ENCODE measurements at regions not wholly inside any gene's neighbourhood (a gene's known extent, or its start where the extent isn't known, plus 50 kb on each side); places are given as distances from the start of the nearest gene placed in this dataset.

- Histone ChIP-seq H3K4me1 (ENCODE audit: low read depth) (no peaks in the 10 kb centered on the region), H3K27ac (no peak overlapping the region), H3K27me3 (no peaks in the 10 kb centered on the region), H3K4me3 (no peak overlapping the region), H3K9me3 (ENCODE audit: low read depth) (no peaks in the 10 kb centered on the region), H3K36me3 (no peaks in the 10 kb centered on the region)
- TF ChIP-seq CTCF (IDR thresholded peaks at IDR 0.05; ENCODE audit: low read depth, low read length), result no peak
- no peak for DNase-seq (ENCODE audit: low read depth in 1 of 2, low spot score in 1 of 2)
These were observed 2587.1 kb downstream of the PCDH9 start for GRCh38 chr13:64643066-64643465.

- no peak for DNase-seq (ENCODE audit: low read depth in 1 of 2, low spot score in 1 of 2)
- H3K9me3 ChIP-seq (ENCODE audit: low read depth), result no peaks in the 10 kb centered on the region
- no peaks in the 10 kb centered on the region for H3K4me1 ChIP-seq (ENCODE audit: low read depth)
- H3K27ac ChIP-seq, result no peak overlapping the region
- H3K36me3 ChIP-seq, result no peaks in the 10 kb centered on the region
- H3K4me3 ChIP-seq, result no peak overlapping the region
- no peak for TF ChIP-seq CTCF (IDR thresholded peaks at IDR 0.05; ENCODE audit: low read depth, low read length)
- H3K27me3 ChIP-seq, result no peaks in the 10 kb centered on the region
These were observed 2590.1 kb downstream of the PCDH9 start for GRCh38 chr13:64640002-64640401.

- no peaks in the 10 kb centered on the region for H3K4me1 ChIP-seq (ENCODE audit: low read depth)
- H3K9me3 ChIP-seq (ENCODE audit: low read depth), result no peaks in the 10 kb centered on the region
- no peak for TF ChIP-seq CTCF (IDR thresholded peaks at IDR 0.05; ENCODE audit: low read depth, low read length)
- H3K36me3 ChIP-seq, result no peaks in the 10 kb centered on the region
- H3K4me3 ChIP-seq, result no peak overlapping the region
- no peaks in the 10 kb centered on the region for H3K27me3 ChIP-seq
- DNase-seq (ENCODE audit: low read depth in 1 of 2, low spot score in 1 of 2), result no peak
- no peak overlapping the region for H3K27ac ChIP-seq
These were observed 2590.9 kb downstream of the PCDH9 start for GRCh38 chr13:64639206-64639605.

GRCh38 chr13:64633948-64634347 is 2596.2 kb downstream of the PCDH9 start:
- H3K36me3 ChIP-seq, result no peaks in the 10 kb centered on the region
- no peak overlapping the region for H3K4me3 ChIP-seq
- H3K9me3 ChIP-seq (ENCODE audit: low read depth), result no peaks in the 10 kb centered on the region
- H3K27ac ChIP-seq, result no peak overlapping the region
- no peak for DNase-seq (ENCODE audit: low read depth in 1 of 2, low spot score in 1 of 2)
- H3K27me3 ChIP-seq, result no peaks in the 10 kb centered on the region
- H3K4me1 ChIP-seq (ENCODE audit: low read depth), result no peaks in the 10 kb centered on the region
- no peak for TF ChIP-seq CTCF (IDR thresholded peaks at IDR 0.05; ENCODE audit: low read depth, low read length)

- no peaks in the 10 kb centered on the region for H3K36me3 ChIP-seq
- no peak overlapping the region for H3K4me3 ChIP-seq
These were observed 2602.5 kb downstream of the PCDH9 start for GRCh38 chr13:64627654-64628053.

More at GRCh38 chr13:64627654-64628053, 2602.5 kb downstream of the PCDH9 start:
- Histone ChIP-seq H3K27me3 (no peaks in the 10 kb centered on the region), H3K4me1 (ENCODE audit: low read depth) (no peaks in the 10 kb centered on the region), H3K9me3 (ENCODE audit: low read depth) (no peaks in the 10 kb centered on the region), H3K27ac (no peak overlapping the region)
- no peak for DNase-seq (ENCODE audit: low read depth in 1 of 2, low spot score in 1 of 2)
- TF ChIP-seq CTCF (IDR thresholded peaks at IDR 0.05; ENCODE audit: low read depth, low read length), result no peak
